ENCODE measurements at regions not wholly inside any gene's neighbourhood (a gene's known extent, or its start where the extent isn't known, plus 50 kb on each side); places are given as distances from the start of the nearest gene placed in this dataset.

DNA sequence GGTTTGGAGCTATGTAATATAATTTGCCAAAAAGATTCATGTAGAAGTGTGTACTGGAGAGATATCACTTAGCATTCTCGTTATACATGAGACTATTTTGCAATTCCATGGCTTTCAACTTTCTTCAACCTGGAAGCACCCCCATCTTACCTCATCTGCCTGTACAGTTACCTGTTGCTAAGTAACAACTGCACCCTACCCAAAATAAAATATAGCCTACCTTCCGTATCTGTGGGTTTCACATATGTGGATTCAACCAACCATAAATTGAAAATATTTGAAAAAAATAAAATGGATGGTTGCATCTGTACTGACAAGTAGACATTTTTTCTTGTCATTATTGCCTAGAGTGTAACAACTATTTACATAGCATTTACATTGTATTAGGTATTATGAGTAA lies 278.3 kb downstream of the PPP1R2C start:
- no peak for TF ChIP-seq POLR2A (IDR thresholded peaks at IDR 0.05)
- TF ChIP-seq, protein P1, sequence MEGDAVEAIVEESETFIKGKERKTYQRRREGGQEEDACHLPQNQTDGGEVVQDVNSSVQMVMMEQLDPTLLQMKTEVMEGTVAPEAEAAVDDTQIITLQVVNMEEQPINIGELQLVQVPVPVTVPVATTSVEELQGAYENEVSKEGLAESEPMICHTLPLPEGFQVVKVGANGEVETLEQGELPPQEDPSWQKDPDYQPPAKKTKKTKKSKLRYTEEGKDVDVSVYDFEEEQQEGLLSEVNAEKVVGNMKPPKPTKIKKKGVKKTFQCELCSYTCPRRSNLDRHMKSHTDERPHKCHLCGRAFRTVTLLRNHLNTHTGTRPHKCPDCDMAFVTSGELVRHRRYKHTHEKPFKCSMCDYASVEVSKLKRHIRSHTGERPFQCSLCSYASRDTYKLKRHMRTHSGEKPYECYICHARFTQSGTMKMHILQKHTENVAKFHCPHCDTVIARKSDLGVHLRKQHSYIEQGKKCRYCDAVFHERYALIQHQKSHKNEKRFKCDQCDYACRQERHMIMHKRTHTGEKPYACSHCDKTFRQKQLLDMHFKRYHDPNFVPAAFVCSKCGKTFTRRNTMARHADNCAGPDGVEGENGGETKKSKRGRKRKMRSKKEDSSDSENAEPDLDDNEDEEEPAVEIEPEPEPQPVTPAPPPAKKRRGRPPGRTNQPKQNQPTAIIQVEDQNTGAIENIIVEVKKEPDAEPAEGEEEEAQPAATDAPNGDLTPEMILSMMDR (IDR thresholded peaks at IDR 0.05), result no peak
